ENCODE measurements at regions not wholly inside any gene's neighbourhood (a gene's known extent, or its start where the extent isn't known, plus 50 kb on each side); places are given as distances from the start of the nearest gene placed in this dataset.

- DNase-seq, result no peak
These were observed 195.2 kb downstream of the IRX5 start for GRCh38 chr16:55125818-55126385.

GRCh38 chr16:55126456-55126855 is 195.8 kb downstream of the IRX5 start:
- no peak for DNase-seq

GRCh38 chr16:55130456-55130855 is 193.5 kb upstream of the IRX6 start:
- no peak for DNase-seq

GRCh38 chr16:55130911-55131310 is 193.1 kb upstream of the IRX6 start:
- DNase-seq, result no peak

GRCh38 chr16:55133654-55134053 is 190.3 kb upstream of the IRX6 start:
- no peak for DNase-seq

GRCh38 chr16:55136356-55137150 is 187.4 kb upstream of the IRX6 start:
- no peak for DNase-seq

GRCh38 chr16:55138298-55138697 is 185.7 kb upstream of the IRX6 start:
- no peak for DNase-seq

GRCh38 chr16:55142405-55142804 is 181.6 kb upstream of the IRX6 start:
- no peak for DNase-seq

GRCh38 chr16:55144651-55145050 is 179.4 kb upstream of the IRX6 start:
- no peak for DNase-seq

GRCh38 chr16:55145771-55146603 is 178.0 kb upstream of the IRX6 start:
- DNase-seq, result no peak

GRCh38 chr16:55146966-55147365 is 177.0 kb upstream of the IRX6 start:
- DNase-seq, result no peak

GRCh38 chr16:55147396-55147795 is 176.6 kb upstream of the IRX6 start:
- DNase-seq, result no peak

- DNase-seq, result no peak
These were observed 174.4 kb upstream of the IRX6 start for GRCh38 chr16:55149622-55150021.

- no peak for DNase-seq
These were observed 172.3 kb upstream of the IRX6 start for GRCh38 chr16:55151561-55152305.

- no peak for DNase-seq
These were observed 171.1 kb upstream of the IRX6 start for GRCh38 chr16:55152875-55153390.

- DNase-seq, result no peak
These were observed 169.7 kb upstream of the IRX6 start for GRCh38 chr16:55154262-55154661.

GRCh38 chr16:55154956-55155355 is 169.0 kb upstream of the IRX6 start:
- DNase-seq, result no peak

GRCh38 chr16:55155815-55156214 is 168.2 kb upstream of the IRX6 start:
- DNase-seq, result no peak

GRCh38 chr16:55169780-55170179 is 154.2 kb upstream of the IRX6 start:
- DNase-seq, result no peak

GRCh38 chr16:55171241-55171640 is 152.8 kb upstream of the IRX6 start:
- no peak for DNase-seq

GRCh38 chr16:55175389-55175788 is 148.6 kb upstream of the IRX6 start:
- DNase-seq, result no peak

- no peak for DNase-seq
These were observed 147.1 kb upstream of the IRX6 start for GRCh38 chr16:55176901-55177300.

GRCh38 chr16:55179411-55179810 is 144.6 kb upstream of the IRX6 start:
- DNase-seq, result no peak
